ENCODE measurements at regions not wholly inside any gene's neighbourhood (a gene's known extent, or its start where the extent isn't known, plus 50 kb on each side); places are given as distances from the start of the nearest gene placed in this dataset.
"Not testable (repeated sequence)": the region's sequence is repeated elsewhere in the genome, so short reads cannot be mapped to it uniquely, and the experiment has no call there.

DNA sequence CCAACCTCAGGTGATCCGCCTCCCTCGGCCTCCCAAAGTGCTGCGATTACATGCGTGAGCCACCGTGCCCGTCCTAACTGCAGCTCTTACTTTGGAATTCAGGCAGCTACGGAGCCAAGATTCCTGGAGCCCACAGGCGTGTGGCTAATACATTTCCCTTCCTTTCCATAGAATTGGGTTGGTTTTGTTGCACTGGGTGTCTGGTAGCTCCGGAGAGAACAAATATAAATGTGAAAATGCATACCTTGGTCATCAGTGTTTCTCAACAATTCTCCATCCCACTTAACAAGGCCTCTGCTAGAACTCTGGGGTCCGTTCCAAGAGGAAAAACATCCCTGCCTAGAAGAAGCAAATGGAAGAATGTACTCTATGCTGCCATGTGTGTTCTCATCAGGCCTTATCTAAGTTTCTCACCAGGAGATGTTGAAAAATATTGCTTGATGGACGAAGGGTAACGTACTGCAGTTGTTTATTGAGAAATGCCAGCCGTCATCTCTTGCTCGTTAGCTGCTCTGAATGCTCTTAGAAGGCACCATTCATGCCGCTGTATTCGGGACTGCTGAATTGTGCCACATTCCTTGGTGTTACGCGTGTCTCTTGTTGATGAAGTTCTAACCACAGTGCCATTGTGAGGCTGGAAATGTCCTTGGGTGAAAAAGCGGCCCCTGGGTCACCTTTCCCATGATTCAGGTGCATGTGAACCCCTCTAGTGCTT, 50.5 kb upstream of the CD99 start:
- DNase-seq (ENCODE audit: low spot score): no peak
- intact Hi-C loops (cut with DNase I): loop anchor here in 1 of 2 donors (10.0 kb wide), 1 partner anchor 184 kb away; the partner anchor contains the start of gene GYG2

DNA sequence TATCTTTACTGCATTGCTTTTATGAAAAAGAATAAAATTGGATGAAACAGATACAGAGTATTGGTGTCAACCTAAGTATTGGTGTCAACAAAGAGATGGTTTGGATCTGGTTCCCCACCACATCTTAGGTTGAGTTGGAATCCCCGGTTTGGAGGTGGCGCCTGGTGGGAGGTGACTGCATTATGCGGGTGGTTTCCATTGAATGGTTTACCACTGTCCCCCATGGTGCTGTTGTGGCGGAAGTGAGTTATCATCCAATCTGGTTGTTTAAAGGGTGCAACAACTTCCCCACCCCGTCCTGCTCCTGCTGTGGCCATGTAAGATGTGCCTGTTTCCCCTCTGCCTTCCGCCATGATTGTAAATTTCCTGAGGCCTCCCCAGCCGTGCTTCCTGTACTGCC, 52.8 kb upstream of the CD99 start:
- intact Hi-C loops (cut with DNase I): no loop called here
- no peak for DNase-seq (ENCODE audit: low spot score)

DNA sequence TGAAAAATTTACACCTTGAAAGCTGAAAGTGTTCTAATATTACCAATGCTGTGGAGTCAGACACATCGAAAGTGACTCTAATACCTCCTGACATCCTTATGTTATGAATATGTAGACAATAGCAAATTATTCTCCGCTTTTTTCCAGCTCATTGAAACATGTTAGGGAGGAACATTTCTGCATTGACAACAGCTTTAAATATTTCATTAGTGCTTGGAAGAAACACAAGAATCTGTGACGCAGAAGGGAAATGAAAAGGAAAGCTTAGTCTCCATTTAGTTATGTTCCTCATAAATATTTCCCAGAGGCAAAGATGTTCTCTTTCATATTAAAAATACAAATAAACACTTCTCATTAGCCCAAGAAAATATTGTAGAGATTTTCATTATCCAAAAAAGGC, 55.8 kb upstream of the CD99 start:
- intact Hi-C loops (cut with DNase I): no loop called here
- no peak for DNase-seq (ENCODE audit: low spot score)

GRCh38 chrX:2632533-2633504, 58.3 kb upstream of the CD99 start:
- no peak for DNase-seq (ENCODE audit: low spot score)
- intact Hi-C loops (cut with DNase I): no loop called here

- no peak for DNase-seq (ENCODE audit: low spot score)
- intact Hi-C loops (cut with DNase I): no loop called here
These were observed 59.2 kb upstream of the CD99 start for GRCh38 chrX:2631743-2632532.

GRCh38 chrX:2630935-2631742, 60.0 kb upstream of the CD99 start:
- DNase-seq (ENCODE audit: low spot score); intact Hi-C loops (cut with DNase I): not testable (repeated sequence)

- DNase-seq (ENCODE audit: low spot score); intact Hi-C loops (cut with DNase I): not testable (repeated sequence)
These were observed 60.8 kb upstream of the CD99 start for GRCh38 chrX:2630008-2630934.

- intact Hi-C loops (cut with DNase I): no loop called here
- no peak for DNase-seq (ENCODE audit: low spot score)
These were observed 61.6 kb upstream of the CD99 start for GRCh38 chrX:2629316-2630007.

GRCh38 chrX:2628751-2629315, 62.3 kb upstream of the CD99 start:
- no peak for DNase-seq (ENCODE audit: low spot score)
- intact Hi-C loops (cut with DNase I): no loop called here

GRCh38 chrX:2627272-2627867, 63.7 kb upstream of the CD99 start:
- no peak for DNase-seq (ENCODE audit: low spot score)
- intact Hi-C loops (cut with DNase I): no loop called here

- no peak for DNase-seq (ENCODE audit: low spot score)
- intact Hi-C loops (cut with DNase I): no loop called here
These were observed 64.3 kb upstream of the CD99 start for GRCh38 chrX:2626750-2627149.

DNA sequence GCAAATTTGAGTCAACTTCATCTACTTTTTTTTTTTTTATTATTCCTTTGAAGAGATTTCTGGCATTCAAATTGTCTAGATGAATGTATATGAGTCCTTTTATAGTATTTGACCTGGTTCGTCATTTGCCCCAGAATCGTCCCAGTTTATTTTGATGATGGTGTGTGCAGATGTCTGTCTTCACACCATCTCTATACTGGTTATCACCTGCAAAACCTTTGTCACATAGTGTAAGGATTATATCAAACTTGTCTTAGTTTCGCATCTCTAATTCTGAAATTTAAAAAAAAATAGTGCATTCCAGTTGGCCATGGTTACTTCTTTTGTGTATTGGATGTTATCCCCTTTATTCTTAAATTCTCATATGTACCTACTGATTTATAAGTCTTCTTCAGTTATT, 70.5 kb upstream of the CD99 start:
- no peak for DNase-seq (ENCODE audit: low spot score)
- intact Hi-C loops (cut with DNase I): no loop called here

DNA sequence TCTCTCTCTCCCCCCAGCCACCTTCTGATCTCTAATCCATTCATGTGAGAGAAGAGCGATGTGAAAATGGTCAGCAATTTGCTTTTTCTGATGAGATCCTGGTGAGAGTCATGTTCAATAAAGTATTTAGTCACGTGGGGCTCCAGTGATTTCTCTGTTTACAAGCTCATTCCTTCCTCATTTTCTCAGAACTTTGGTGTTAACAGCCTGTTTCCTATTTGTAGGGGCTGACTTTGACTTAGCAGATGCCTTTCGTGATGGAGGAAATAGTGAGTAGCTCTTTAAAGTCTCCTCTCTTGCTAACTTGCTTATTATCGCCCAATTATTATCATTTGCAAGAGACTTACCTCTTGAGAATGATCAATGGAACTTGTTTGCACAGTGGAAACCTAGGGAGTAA, 72.6 kb upstream of the CD99 start:
- DNase-seq (ENCODE audit: low spot score): no peak
- intact Hi-C loops (cut with DNase I): no loop called here

DNA sequence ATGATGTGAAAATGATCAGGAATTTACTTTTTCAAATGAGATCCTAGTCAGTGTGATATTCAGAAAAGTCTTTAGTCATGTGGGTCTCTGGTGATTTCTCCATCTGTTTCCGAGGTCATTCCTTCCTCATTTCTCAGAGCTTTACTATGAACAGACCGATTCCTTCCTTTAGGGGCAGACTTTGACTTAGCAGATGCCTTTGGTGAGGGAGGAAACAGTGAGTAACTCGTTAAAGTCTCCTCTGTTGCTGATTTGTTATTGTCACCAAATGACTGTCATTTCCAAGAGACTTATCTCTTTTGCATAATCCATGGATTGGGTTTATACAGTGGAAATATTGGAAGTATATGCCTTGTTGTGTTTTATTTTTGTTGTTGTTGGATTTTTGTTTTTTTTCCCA, 76.2 kb upstream of the CD99 start:
- DNase-seq (ENCODE audit: low spot score): no peak
- intact Hi-C loops (cut with DNase I): no loop called here

- intact Hi-C loops (cut with DNase I): no loop called here
These were observed 80.6 kb upstream of the CD99 start for GRCh38 chrX:2610246-2611170.

More at GRCh38 chrX:2610246-2611170, 80.6 kb upstream of the CD99 start:
- DNase-seq (ENCODE audit: low spot score): no peak
